Head of caudate nucleus (tissue), 42 donors: ENCODE measurements at regions not wholly inside any gene's neighbourhood (a gene's known extent, or its start where the extent isn't known, plus 50 kb on each side); places are given as distances from the start of the nearest gene placed in this dataset.

Source experiments
- DNase-seq, 42 donors: peaks; one replicate each; pipeline versions ENCODE4 v3.0.0 to v3.0.0-alpha.2; 2020 to 2021; ENCODE audit warnings: mixed read lengths in 7 of 42
- intact Hi-C: fragments of 100-400 bp; cut with DNase I; formaldehyde crosslinking; loops from one replicate; pipeline ENCODE4 v1.15.0; 2022

DNA sequence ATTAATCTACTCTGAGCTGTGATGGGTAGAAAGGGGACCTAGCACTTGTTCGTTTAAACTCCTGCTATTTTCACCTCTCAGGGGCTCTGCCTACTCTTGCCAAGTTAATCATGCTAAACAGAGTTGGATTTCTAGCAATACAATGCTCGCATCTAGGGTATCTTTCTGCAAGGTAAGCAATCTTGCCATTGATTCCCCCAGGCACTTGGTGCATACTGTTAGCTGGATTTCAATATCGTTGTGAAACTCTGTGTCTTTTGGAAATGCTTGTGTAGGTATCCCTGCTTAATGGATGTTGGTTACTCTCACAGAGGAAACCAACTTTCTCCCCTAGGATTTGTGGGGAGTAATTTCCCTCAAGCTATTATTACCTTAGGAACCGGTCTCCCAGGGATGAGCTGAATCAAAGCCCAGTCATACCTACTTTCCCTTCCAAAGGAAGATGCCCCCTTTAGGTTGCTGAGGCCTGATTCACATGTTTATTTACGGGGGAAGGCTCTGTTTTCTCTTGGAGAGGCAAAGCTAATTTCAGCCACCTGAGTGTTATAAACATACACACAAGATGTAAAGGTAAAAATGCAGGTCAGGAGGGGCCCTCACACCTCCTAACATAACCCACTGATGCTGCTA, 366.8 kb downstream of the FBXW7 start:
- intact Hi-C loops, result no loop called here
- no peak for DNase-seq

GRCh38 chr4:152166567-152166966, 369.3 kb downstream of the FBXW7 start:
- intact Hi-C loops, result no loop called here
- no peak for DNase-seq

DNA sequence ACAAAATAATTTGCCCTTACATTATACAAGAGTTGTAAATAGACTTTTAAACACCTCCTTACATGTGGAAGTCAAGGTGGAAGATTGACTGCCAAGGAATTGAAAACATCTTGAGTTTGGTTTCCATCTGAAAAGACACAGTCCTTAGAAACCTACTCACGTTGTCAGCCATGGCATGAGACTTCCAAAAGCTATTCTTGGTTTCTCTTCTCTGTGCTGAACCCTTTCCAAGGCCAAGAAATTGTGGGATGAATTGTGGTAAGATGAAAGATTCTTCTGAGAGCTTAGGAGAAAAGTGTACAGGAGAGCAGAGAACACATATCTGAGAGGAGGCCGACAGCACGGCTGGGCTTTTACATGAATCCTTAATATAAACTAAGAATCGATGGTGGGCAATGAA, 370.0 kb downstream of the FBXW7 start:
- peak in 1 of 42 donors; percentile 9 for DNase-seq

GRCh38 chr4:152165146-152165545, 370.7 kb downstream of the FBXW7 start:
- DNase-seq, result no peak
- intact Hi-C loops, result no loop called here

More for the DNA sequence above, 370.0 kb downstream of the FBXW7 start:
- intact Hi-C loops, result no loop called here

- intact Hi-C loops, result no loop called here
- DNase-seq, result no peak
These were observed 371.3 kb downstream of the FBXW7 start for GRCh38 chr4:152164561-152164960.

DNA sequence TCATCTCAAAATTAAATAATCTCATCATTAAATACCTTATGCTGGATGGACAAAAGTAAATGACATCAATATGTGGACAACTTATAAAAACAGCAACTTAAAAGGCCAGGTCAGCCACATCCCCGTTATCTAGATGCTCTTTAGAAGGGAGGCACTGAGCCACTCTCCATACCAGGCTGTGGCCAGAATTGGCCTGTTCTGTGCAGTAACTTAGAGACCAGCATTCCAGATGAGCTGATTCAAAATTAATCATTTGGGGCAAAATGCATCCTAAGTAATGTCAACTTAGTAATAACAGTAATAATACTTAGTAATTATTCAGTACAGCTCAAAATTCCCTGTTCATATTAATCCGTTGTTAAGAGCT, 373.6 kb downstream of the FBXW7 start:
- intact Hi-C loops, result no loop called here
- DNase-seq, result no peak

DNA sequence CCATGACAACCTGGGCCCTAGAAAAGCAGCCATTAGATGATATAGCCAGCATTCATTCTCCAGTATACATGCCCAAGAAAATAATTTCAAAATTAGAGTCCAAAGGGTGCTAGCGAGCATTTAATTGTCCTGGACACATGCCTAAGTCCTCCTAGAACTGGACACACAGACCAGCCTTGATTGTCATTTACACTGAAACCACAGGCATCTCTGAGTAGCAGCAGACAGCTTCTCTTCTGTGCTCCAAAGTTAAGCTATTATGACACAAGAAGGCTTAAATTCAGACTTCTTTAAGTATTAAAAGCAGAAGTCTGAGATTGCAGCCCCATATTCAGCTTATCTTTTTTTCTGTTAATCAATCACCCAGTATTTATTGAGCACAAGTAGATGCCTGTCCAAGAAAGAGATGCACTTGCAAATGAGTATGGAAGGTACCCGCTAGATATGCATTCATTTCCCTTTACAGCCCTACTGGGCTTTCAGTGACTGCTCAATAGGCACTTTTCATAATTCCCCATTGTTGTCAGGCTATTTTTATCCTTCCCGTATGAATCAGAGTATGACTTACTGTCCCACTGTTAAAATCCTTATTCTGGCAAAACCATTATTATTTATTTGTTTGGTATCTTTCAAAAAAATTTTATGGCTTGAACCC, 374.1 kb downstream of the FBXW7 start:
- DNase-seq, result no peak
- intact Hi-C loops, result no loop called here

DNA sequence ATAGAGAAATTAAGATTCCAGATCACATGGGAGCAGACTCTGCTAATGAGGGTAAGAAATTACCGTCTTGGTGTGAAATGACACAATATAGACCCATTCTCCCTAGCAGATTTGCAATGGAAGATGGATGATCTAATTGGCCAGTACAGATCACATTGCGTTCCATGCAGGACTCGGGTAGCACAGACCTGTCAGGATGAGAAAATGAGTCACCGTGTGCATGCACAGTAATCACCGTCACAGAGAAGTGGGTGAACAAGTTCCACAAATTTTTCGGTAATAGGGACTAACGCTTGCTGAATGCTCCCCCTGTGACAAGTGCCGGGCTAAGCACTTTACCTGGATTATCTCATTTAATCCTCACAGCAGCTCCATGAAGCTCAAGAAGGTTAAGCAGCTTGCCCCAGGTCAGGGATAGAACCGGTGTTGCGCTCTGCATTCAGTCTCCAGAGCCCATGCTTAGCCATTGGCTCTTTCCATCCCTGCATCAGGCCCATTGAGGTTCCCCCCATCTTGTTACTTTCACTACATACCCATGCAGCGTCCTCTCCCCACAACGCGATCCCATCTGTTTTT, 375.6 kb downstream of the FBXW7 start:
- peak in 7 of 42 donors; percentile 4 to 40 (median 17) for DNase-seq
- intact Hi-C loops, result no loop called here

DNA sequence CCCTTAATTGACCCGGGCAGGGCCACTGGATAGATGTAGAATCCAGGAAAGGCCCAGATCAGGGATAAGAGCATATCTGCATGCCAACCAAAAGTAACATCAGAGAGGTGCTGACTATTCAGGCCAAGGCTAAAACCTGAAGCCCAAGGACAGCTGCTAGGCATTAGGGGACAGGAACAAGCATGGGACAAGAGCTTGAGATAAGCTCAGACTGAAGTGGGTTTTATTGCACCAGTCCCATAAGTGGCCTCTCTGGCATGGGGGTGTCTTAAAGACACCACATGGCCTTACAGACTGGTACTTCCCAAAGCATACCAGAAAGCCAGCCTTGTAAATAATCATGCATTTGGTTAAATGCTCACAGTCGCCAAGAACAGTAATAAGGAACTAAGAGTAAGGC, 376.1 kb downstream of the FBXW7 start:
- intact Hi-C loops, result no loop called here
- DNase-seq, result no peak

- no peak for DNase-seq
- intact Hi-C loops, result no loop called here
These were observed 377.7 kb downstream of the FBXW7 start for GRCh38 chr4:152158225-152158624.

- DNase-seq, result no peak
- intact Hi-C loops, result no loop called here
These were observed 378.3 kb downstream of the FBXW7 start for GRCh38 chr4:152157629-152158028.

GRCh38 chr4:152156442-152156841, 379.4 kb downstream of the FBXW7 start:
- intact Hi-C loops, result no loop called here
- no peak for DNase-seq

- intact Hi-C loops, result no loop called here
- no peak for DNase-seq
These were observed 380.8 kb downstream of the FBXW7 start for GRCh38 chr4:152155070-152155469.

DNA sequence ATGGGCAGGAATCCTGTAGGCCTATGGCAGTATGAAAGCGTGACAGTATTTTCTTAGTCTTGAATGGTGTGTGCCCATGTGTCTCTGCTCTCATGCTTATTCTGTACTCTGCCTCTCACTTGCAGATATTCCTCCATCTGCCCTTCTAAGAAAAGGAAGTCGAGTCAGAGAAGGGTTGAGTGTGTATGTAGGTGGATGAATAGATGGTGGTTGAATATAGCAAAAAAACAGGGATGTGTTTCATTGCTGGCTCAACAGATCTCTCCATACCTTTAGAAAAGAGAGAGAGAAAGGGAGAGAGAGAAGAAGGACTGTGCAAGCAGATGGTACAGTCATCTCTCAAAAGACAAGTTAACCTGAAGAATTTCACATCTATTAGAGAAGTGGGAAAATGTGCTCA, 381.5 kb downstream of the FBXW7 start:
- DNase-seq, result no peak
- intact Hi-C loops, result no loop called here

GRCh38 chr4:152153476-152154270, 382.2 kb downstream of the FBXW7 start:
- intact Hi-C loops, result no loop called here
- no peak for DNase-seq

DNA sequence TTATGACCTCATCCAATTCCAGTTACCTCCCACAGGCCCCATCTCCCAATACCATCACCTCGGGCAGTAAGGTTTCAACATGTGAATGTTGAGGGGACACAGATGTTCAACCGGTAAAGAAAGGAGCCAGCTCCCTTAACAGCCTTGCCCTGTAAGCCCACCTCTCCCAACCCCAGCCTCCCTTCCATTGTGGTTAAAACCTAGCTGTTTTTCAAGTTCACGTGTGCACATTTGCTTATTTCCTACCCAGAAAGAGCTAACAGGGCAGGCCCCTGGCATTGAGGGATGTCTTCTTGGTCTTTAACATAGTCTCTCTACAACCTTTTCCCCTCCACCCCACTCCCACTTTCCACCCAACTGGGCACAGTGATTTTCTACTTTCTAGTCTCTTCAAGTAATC, 385.7 kb downstream of the FBXW7 start:
- intact Hi-C loops, result no loop called here
- DNase-seq, result no peak

GRCh38 chr4:152149745-152150144, 386.1 kb downstream of the FBXW7 start:
- no peak for DNase-seq
- intact Hi-C loops, result no loop called here

DNA sequence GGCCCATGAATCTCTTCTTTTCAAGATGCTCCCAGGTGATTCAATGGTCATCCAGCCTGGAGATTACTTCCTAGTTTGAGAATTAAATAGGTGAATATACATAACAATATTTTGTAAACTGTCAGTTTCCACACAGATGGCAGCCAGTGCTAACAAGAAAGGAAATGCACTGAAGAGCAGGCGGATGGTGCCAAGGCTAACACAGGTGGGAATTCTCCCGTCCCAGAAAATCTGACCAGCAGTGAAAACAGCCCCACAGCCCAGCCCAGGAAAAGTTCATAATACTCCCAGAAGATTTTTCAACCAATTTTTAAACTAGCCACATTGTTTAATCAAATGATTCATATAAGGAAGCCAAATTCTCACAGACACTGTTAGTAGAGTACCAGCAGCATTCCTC, 387.2 kb upstream of the GATB start:
- intact Hi-C loops, result no loop called here
- DNase-seq, result no peak

GRCh38 chr4:152146244-152146643, 385.4 kb upstream of the GATB start:
- intact Hi-C loops, result no loop called here

DNA sequence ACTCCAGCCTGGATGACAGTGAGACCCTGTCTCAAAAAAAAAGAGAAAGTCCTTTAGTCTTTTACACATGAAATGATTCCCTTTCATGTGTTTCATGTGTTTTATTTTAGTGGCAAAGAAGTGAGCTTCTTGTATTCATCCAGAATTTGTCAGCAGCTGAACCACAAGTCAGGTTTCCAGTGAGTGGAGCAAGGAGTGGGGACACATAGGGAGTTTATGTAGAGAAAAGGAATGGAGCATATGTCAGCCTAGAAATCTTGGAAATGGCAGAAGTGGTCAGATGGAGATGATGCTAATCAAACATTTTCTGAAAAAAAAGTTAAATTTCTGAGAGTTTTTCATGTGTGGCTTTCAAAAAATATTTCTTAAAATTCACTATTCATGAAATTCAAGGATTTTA, 383.0 kb upstream of the GATB start:
- DNase-seq, result no peak
- intact Hi-C loops, result no loop called here

More at GRCh38 chr4:152146244-152146643, 385.4 kb upstream of the GATB start:
- DNase-seq, result no peak
